ENCODE measurements at regions not wholly inside any gene's neighbourhood (a gene's known extent, or its start where the extent isn't known, plus 50 kb on each side); places are given as distances from the start of the nearest gene placed in this dataset.

DNA sequence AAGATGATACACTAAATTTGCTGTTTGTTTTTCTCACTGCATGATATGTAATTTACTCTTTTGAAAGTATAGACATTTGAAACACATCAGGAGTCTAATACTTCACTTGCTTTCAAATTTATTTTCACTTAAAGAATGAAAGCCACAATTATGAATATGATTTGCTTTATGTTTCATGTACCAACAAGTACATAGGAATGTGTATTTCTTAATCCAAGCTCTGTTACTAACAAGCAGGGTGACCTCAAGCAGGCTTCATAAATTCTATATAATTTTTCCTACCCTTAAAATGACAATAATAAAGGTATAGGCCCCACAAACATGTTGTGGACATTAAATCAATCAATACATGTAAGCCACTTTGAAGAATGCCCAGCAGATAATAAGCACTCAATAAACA, 170.2 kb upstream of the P2RY1 start:
- TF ChIP-seq, protein P1, sequence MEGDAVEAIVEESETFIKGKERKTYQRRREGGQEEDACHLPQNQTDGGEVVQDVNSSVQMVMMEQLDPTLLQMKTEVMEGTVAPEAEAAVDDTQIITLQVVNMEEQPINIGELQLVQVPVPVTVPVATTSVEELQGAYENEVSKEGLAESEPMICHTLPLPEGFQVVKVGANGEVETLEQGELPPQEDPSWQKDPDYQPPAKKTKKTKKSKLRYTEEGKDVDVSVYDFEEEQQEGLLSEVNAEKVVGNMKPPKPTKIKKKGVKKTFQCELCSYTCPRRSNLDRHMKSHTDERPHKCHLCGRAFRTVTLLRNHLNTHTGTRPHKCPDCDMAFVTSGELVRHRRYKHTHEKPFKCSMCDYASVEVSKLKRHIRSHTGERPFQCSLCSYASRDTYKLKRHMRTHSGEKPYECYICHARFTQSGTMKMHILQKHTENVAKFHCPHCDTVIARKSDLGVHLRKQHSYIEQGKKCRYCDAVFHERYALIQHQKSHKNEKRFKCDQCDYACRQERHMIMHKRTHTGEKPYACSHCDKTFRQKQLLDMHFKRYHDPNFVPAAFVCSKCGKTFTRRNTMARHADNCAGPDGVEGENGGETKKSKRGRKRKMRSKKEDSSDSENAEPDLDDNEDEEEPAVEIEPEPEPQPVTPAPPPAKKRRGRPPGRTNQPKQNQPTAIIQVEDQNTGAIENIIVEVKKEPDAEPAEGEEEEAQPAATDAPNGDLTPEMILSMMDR (IDR thresholded peaks at IDR 0.05) = no peak
- no peak for TF ChIP-seq POLR2A (IDR thresholded peaks at IDR 0.05)

Data from testis (tissue), 2 donors.